K562 (cell line): ENCODE measurements at regions not wholly inside any gene's neighbourhood (a gene's known extent, or its start where the extent isn't known, plus 50 kb on each side); places are given as distances from the start of the nearest gene placed in this dataset.
"Not testable (repeated sequence)": the region's sequence is repeated elsewhere in the genome, so short reads cannot be mapped to it uniquely, and the experiment has no call there.

Experiments used
- ATAC-seq: fragments of 200-7000 bp; cut with Tn5 transposase; 3 replicates; pipeline ENCODE4 v1.9.1; 2020; ENCODE audit warnings: moderate library complexity
- BruUV-seq: library from RNA; stranded (reverse); fragments of 400-500 nt; replicated peaks from 2 replicates; lab custom pipeline; 2021; lab: Mats Ljungman, UMichigan
- CTCF ChIA-PET: fragments of 300-600 bp; formaldehyde crosslinking; extraction: SDS; loops from one replicate; lab custom pipeline; 2021; ENCODE audit warnings: low intra/inter-chr PET ratio; lab: Yijun Ruan, JAX
- POLR2A ChIA-PET: fragments of 300-600, 350-650 bp; sonication (Branson Sonifier 250); formaldehyde crosslinking; extraction: SDS; loops from one replicate; lab custom pipeline; 2021; ENCODE audit warnings: antibody characterized with exemption, inconsistent platforms; lab: Yijun Ruan, JAX
- DNase-seq, 4 experiments: peaks; one replicate each; pipeline versions ENCODE4 v3.0.0 to v3.0.0-alpha.2; 2011 to 2018; ENCODE audit warnings: low spot score in 3 of 4, mixed read lengths in 3 of 4; ENCODE audit errors: extremely low read depth in 1 of 4
- FAIRE-seq: peaks from 2 replicates; lab custom pipeline; 2011; peaks lifted over from hg19 to GRCh38; lab: Jason Lieb, UNC
- H2AFZ ChIP-seq: 2 replicates; pipeline ENCODE4 v1.6.0; 2011; ENCODE audit warnings: low read depth, low read length, control low read depth, inconsistent platforms
- H3K27ac ChIP-seq: fragments of 200-600 bp; 3 replicates; pipeline ENCODE4 v1.8.0; 2011; ENCODE audit warnings: low read depth, mild to moderate bottlenecking, control low read depth, inconsistent platforms, low read length, moderate library complexity, mixed read lengths; ENCODE audit errors: extremely low read depth
- H3K27me3 ChIP-seq, 2 experiments: fragments of 300-600 bp in 1 of 2; 2 replicates in 1 of 2; 3 replicates in 1 of 2; pipeline versions ENCODE4 v1.6.0 to v1.8.0; 2011; ENCODE audit warnings: inconsistent platforms in 2 of 2, low read length in 2 of 2, mild to moderate bottlenecking in 1 of 2, mixed read lengths in 1 of 2, moderate library complexity in 1 of 2; ENCODE audit not compliant: control insufficient read depth in 2 of 2, insufficient read depth in 2 of 2
- H3K36me3 ChIP-seq: fragments of 300-600 bp; 3 replicates; pipeline ENCODE4 v1.8.0; 2011; ENCODE audit warnings: mild to moderate bottlenecking, low read length, inconsistent platforms; ENCODE audit not compliant: control insufficient read depth, insufficient read depth
- H3K4me1 ChIP-seq, 2 experiments: fragments of 200-600 bp in 1 of 2; replicated peaks in 1 of 2; 2 replicates in 1 of 2; 3 replicates in 1 of 2; pipeline versions ENCODE4 v1.5.1 to v1.8.0; 2011; ENCODE audit warnings: inconsistent platforms in 2 of 2, low read length in 2 of 2, mild to moderate bottlenecking in 1 of 2, mixed read lengths in 1 of 2, moderate library complexity in 1 of 2; ENCODE audit not compliant: control insufficient read depth in 2 of 2, insufficient read depth in 2 of 2
- H3K4me2 ChIP-seq: 2 replicates; pipeline ENCODE4 v1.6.1; 2011; ENCODE audit warnings: low read length, control low read depth, inconsistent platforms, mixed read lengths; ENCODE audit not compliant: insufficient read depth
- H3K4me3 ChIP-seq: fragments of 200-600 bp; sonication (generic), shearing (Covaris generic); 2 replicates; pipeline ENCODE4 v1.5.1; 2016; ENCODE audit warnings: control low read depth, inconsistent platforms
- H3K79me2 ChIP-seq: fragments of 200-600 bp; 3 replicates; pipeline ENCODE4 v1.8.0; 2011; ENCODE audit warnings: low read length, inconsistent platforms; ENCODE audit not compliant: control insufficient read depth, insufficient read depth
- H3K9ac ChIP-seq, 2 experiments: 2 replicates each; pipeline versions ENCODE4 v1.6.0 to v1.6.1; 2011; ENCODE audit warnings: low read depth in 2 of 2, low read length in 2 of 2, control low read depth in 1 of 2, inconsistent platforms in 1 of 2, mild to moderate bottlenecking in 1 of 2, mixed read lengths in 1 of 2; ENCODE audit not compliant: insufficient read depth in 1 of 2
- H3K9me1 ChIP-seq: one replicate; pipeline ENCODE4 v1.6.0; 2011; ENCODE audit warnings: inconsistent platforms, mild to moderate bottlenecking, low read length, moderate library complexity; ENCODE audit not compliant: control insufficient read depth, insufficient read depth
- H3K9me3 ChIP-seq: replicated peaks from 2 replicates; pipeline ENCODE4 v1.5.1; 2011; ENCODE audit warnings: low read depth, low read length, inconsistent platforms; ENCODE audit not compliant: control insufficient read depth, insufficient read depth
- H4K20me1 ChIP-seq: replicated peaks from 2 replicates; pipeline ENCODE4 v1.6.1; 2011; ENCODE audit warnings: low read length, inconsistent platforms, mixed read lengths; ENCODE audit not compliant: control insufficient read depth, insufficient read depth
- CHD2 ChIP-seq: IDR thresholded peaks from 2 replicates; pipeline ENCODE4 v1.6.1; 2011; ENCODE audit warnings: low read depth, low read length
- CXXC5 ChIP-seq: fragments of 250-450 bp; sonication (Bioruptor Pico); IDR thresholded peaks from 2 replicates; pipeline ENCODE4 v1.8.0; 2022; ENCODE audit warnings: inconsistent platforms, mild to moderate bottlenecking, moderate library complexity
- E2F3 ChIP-seq: fragments of 250-450 bp; sonication (Bioruptor Pico); IDR thresholded peaks from 2 replicates; pipeline ENCODE4 v1.4.0; 2020; ENCODE audit warnings: mild to moderate bottlenecking
- EP400 ChIP-seq: fragments of 450-650 bp; IDR thresholded peaks from 2 replicates; pipeline ENCODE4 v1.6.1; 2017; ENCODE audit warnings: antibody characterized with exemption, mild to moderate bottlenecking, moderate library complexity
- GATAD2A ChIP-seq: fragments of 450-650 bp; IDR thresholded peaks from 2 replicates; pipeline ENCODE4 v1.6.1; 2017
- GMEB1 ChIP-seq: fragments of 250-450 bp; sonication (Bioruptor Pico); IDR thresholded peaks from 2 replicates; pipeline ENCODE4 v1.4.0; 2020; ENCODE audit warnings: mild to moderate bottlenecking
- HBP1 ChIP-seq: fragments of 450-650 bp; formaldehyde crosslinking; IDR thresholded peaks from 2 replicates; pipeline ENCODE4 v1.4.0; 2022; ENCODE audit warnings: missing genetic modification characterization
- KDM2B ChIP-seq: fragments of 250-450 bp; sonication (Bioruptor Pico); IDR thresholded peaks from 2 replicates; pipeline ENCODE4 v1.8.0; 2021; ENCODE audit warnings: mild to moderate bottlenecking, moderate library complexity
- MYNN ChIP-seq, 2 experiments: sonication (generic); formaldehyde crosslinking in 1 of 2; IDR thresholded peaks; 2 replicates each; pipeline versions ENCODE4 v1.5.0 to v1.6.1; 2016 to 2020; ENCODE audit warnings: antibody characterized with exemption in 1 of 2, missing genetic modification reagents in 1 of 2
- NRF1 ChIP-seq, 2 experiments: fragments of 450-650 bp; IDR thresholded peaks in 1 of 2; conservative IDR thresholded peaks in 1 of 2; 2 replicates each; pipeline ENCODE4 v1.6.1; 2014; ENCODE audit warnings: mild to moderate bottlenecking in 2 of 2
- SMAD4 ChIP-seq: fragments of 250-450 bp; sonication (Bioruptor Pico); conservative IDR thresholded peaks from 2 replicates; pipeline ENCODE4 v1.8.0; 2021; ENCODE audit warnings: inconsistent platforms, mild to moderate bottlenecking, moderate library complexity
- TOE1 ChIP-seq, 2 experiments: fragments of 450-650 bp in 1 of 2; sonication (generic) in 1 of 2; formaldehyde crosslinking in 1 of 2; IDR thresholded peaks; 2 replicates each; pipeline versions ENCODE4 v1.7.1 to v1.8.0; 2016 to 2022; ENCODE audit warnings: borderline replicate concordance in 2 of 2, mild to moderate bottlenecking in 2 of 2, antibody characterized with exemption in 1 of 2, inconsistent platforms in 1 of 2, low read depth in 1 of 2, missing genetic modification reagents in 1 of 2, moderate library complexity in 1 of 2
- ZBTB2 ChIP-seq: fragments of 450-650 bp; IDR thresholded peaks from 2 replicates; pipeline ENCODE4 v1.6.1; 2016; ENCODE audit warnings: antibody characterized with exemption
- WGBS: fragments of 100-300 bp; shearing (Covaris generic); methylation state at CpG from one replicate; pipeline ENCODE4 v1.1.6; 2016; ENCODE audit warnings: low coverage, mixed read lengths; ENCODE audit not compliant: insufficient coverage; ENCODE audit errors: missing lambda C conversion rate; 5-methylcytosine and 5-hydroxymethylcytosine counted together
- in situ Hi-C: fragments of 300-500 bp; cut with MboI; formaldehyde crosslinking; loops from 4 replicates; pipeline ENCODE4 v1.15.0; 2018; ENCODE audit warnings: inconsistent platforms, mixed read lengths
- intact Hi-C: fragments of 100-400 bp; cut with micrococcal nuclease; formaldehyde crosslinking; loops from 2 replicates; pipeline ENCODE4 v1.14.2; 2022
- TF ChIP-seq, protein P1 (sequence below), 2 experiments: fragments of 450-650 bp; conservative IDR thresholded peaks; 2 replicates each; pipeline ENCODE4 v1.6.1; 2017; ENCODE audit warnings: mild to moderate bottlenecking in 2 of 2, moderate library complexity in 2 of 2

DNA sequence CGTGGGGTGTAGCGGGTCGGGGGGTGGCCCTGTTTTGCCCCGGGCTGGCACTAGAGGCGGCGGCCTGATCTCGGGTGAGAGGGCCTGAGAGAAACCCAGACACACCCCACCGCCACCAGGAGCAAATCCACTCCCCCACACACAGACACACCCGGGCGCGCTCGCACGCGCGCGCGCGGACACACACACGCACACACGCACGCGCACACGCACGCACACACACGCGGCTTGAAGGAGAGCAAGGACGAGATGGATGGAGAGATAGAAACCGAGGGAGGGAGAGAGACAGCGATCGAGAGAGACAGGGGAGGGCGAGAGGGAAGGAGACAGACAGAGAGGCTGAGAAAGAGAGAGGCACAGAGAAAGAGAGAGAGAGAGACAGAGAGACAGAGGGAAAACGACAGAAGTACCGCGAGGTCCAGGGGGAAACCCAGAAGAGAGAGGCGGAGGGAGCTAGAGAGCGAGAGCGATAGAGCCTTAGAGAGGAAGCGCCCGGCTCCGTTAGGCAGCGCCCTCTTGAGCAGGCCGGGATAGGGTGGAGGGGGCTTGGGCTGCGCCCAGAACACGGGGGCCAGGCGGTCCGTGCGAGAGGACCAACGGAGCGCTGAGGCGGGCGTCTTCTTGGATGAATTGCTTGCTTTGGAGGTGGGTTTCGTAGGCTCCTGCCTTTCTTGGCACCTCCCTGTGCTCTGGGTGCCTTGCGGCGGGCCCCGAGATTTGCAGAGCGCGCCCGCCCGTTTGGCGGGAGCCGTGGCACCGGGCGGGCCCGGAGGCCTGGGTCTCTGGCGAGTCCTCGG is 69.7 kb downstream of the RNF187 start:
- H3K4me3 ChIP-seq; intact Hi-C loops; H3K27ac ChIP-seq; H3K36me3 ChIP-seq; BruUV-seq; FAIRE-seq; H4K20me1 ChIP-seq; POLR2A ChIA-PET; H2AFZ ChIP-seq; H3K9me1 ChIP-seq; H3K9me3 ChIP-seq; H3K4me2 ChIP-seq; H3K27me3 ChIP-seq; DNase-seq; CTCF ChIA-PET; in situ Hi-C loops; ATAC-seq; H3K9ac ChIP-seq; H3K79me2 ChIP-seq; TF ChIP-seq MYNN (CRISPR knock-in tag; IDR thresholded peaks at IDR 0.05); TOE1 (CRISPR knock-in tag; IDR thresholded peaks at IDR 0.05; ENCODE audit: borderline replicate concordance, low read depth): not testable (repeated sequence)
- WGBS = 41% methylated on average over 34 of the region's 66 CpGs
- peaks cover 0 to 24% of the 10 kb centered on the region in 2 experiments; a peak in 2 of 5 replicates for H3K4me1 ChIP-seq
- TF ChIP-seq GMEB1 (CRISPR knock-in tag) (peak; percentile 53), HBP1 (CRISPR knock-in tag) (0 out of 2 replicates have a peak, but pooled peaks have one; percentile 41), E2F3 (CRISPR knock-in tag) (0 out of 2 replicates have a peak, but pooled peaks have one; percentile 21), SMAD4 (CRISPR knock-in tag) (peak; percentile 52; the same call in 1 of the 2 replicates), KDM2B (CRISPR knock-in tag) (peak; percentile 50; the same call in 1 of the 2 replicates), CXXC5 (peak; percentile 69), CHD2 (peak; percentile 26; the same call in 1 of the 2 replicates), EP400 (peak; percentile 49; the same call in 1 of the 2 replicates), GATAD2A (peak; percentile 61; the same call in 1 of the 2 replicates), MYNN (IDR thresholded peaks at IDR 0.05) (0 out of 2 replicates have a peak, but pooled peaks have one; percentile 21), ZBTB2 (peak; percentile 81), NRF1 (conservative IDR thresholded peaks at IDR 0.05 in 1 of 2, IDR thresholded peaks at IDR 0.05 in 1 of 2) (peak; percentile 74 to 78), TOE1 (IDR thresholded peaks at IDR 0.05; ENCODE audit: borderline replicate concordance) (peak; percentile 52)
- TF ChIP-seq, protein P1, sequence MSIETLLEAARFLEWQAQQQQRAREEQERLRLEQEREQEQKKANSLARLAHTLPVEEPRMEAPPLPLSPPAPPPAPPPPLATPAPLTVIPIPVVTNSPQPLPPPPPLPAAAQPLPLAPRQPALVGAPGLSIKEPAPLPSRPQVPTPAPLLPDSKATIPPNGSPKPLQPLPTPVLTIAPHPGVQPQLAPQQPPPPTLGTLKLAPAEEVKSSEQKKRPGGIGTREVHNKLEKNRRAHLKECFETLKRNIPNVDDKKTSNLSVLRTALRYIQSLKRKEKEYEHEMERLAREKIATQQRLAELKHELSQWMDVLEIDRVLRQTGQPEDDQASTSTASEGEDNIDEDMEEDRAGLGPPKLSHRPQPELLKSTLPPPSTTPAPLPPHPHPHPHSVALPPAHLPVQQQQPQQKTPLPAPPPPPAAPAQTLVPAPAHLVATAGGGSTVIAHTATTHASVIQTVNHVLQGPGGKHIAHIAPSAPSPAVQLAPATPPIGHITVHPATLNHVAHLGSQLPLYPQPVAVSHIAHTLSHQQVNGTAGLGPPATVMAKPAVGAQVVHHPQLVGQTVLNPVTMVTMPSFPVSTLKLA (conservative IDR thresholded peaks at IDR 0.05) = peak in 1 of 2 experiments; percentile 62; a peak in 2 of 4 replicates
